ENCODE measurements at regions not wholly inside any gene's neighbourhood (a gene's known extent, or its start where the extent isn't known, plus 50 kb on each side); places are given as distances from the start of the nearest gene placed in this dataset.

DNA sequence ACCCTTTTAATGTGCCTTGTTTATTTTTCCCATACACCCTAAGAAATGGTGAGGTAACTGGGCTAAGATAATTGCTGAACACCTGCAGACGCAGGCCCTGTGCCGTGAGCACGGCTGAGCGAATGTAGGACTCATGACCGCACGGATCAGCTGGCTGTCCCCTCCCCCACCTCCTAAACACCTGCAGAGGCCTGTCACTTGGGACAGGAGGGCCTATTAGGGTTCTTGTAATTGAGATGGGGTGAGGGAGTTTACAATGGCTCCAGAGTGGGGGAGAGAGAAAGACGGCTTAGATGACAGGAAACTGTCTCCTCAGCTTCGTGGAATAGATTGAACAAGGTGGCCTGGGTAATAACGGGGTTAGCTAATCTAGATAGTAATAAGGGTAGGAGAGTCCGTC is 291.7 kb upstream of the HABP2 start:
- no peak overlapping the region for H3K4me3 Mint-ChIP-seq
- H3K27ac Mint-ChIP-seq: no peak overlapping the region
- no peaks in the 10 kb centered on the region for H3K79me2 ChIP-seq (replicated peaks; ENCODE audit: insufficient read depth)
- DNase-seq (ENCODE audit: low spot score) (no peak), ATAC-seq (no peak)
- no peak overlapping the region for H3K27ac ChIP-seq (ENCODE audit: low read depth)
- TF ChIP-seq EZH2 (IDR thresholded peaks at IDR 0.05; ENCODE audit: low read depth, unreplicated experiment) (no peak), CREB1 (CRISPR knock-in tag; IDR thresholded peaks at IDR 0.05; ENCODE audit: low read depth) (no peak), ETS1 (IDR thresholded peaks at IDR 0.05) (no peak), ZNF114 (CRISPR knock-in tag; IDR thresholded peaks at IDR 0.05) (no peak), EZH2phosphoT487 (IDR thresholded peaks at IDR 0.05; ENCODE audit: unreplicated experiment) (no peak), NANOG (IDR thresholded peaks at IDR 0.05; ENCODE audit: borderline replicate concordance) (no peak), POLR2AphosphoS5 (IDR thresholded peaks at IDR 0.05; ENCODE audit: low read depth) (no peak), ZNF331 (CRISPR knock-in tag; IDR thresholded peaks at IDR 0.05; ENCODE audit: low read depth) (no peak), CTCF (conservative IDR thresholded peaks at IDR 0.05; ENCODE audit: low read depth in 2 of 2) (no peak), JUNB (IDR thresholded peaks at IDR 0.05; ENCODE audit: unreplicated experiment) (no peak)
- TF ChIP-seq, protein P1, sequence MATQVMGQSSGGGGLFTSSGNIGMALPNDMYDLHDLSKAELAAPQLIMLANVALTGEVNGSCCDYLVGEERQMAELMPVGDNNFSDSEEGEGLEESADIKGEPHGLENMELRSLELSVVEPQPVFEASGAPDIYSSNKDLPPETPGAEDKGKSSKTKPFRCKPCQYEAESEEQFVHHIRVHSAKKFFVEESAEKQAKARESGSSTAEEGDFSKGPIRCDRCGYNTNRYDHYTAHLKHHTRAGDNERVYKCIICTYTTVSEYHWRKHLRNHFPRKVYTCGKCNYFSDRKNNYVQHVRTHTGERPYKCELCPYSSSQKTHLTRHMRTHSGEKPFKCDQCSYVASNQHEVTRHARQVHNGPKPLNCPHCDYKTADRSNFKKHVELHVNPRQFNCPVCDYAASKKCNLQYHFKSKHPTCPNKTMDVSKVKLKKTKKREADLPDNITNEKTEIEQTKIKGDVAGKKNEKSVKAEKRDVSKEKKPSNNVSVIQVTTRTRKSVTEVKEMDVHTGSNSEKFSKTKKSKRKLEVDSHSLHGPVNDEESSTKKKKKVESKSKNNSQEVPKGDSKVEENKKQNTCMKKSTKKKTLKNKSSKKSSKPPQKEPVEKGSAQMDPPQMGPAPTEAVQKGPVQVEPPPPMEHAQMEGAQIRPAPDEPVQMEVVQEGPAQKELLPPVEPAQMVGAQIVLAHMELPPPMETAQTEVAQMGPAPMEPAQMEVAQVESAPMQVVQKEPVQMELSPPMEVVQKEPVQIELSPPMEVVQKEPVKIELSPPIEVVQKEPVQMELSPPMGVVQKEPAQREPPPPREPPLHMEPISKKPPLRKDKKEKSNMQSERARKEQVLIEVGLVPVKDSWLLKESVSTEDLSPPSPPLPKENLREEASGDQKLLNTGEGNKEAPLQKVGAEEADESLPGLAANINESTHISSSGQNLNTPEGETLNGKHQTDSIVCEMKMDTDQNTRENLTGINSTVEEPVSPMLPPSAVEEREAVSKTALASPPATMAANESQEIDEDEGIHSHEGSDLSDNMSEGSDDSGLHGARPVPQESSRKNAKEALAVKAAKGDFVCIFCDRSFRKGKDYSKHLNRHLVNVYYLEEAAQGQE (IDR thresholded peaks at IDR 0.05; ENCODE audit: unreplicated experiment): no peak
- no peak overlapping the region for H3K4me3 ChIP-seq
- no peaks in the 10 kb centered on the region; the same call in 1 of the 2 replicates for H3K4me1 ChIP-seq (ENCODE audit: insufficient read depth)
- H3K36me3 ChIP-seq (ENCODE audit: insufficient read depth): no peaks in the 10 kb centered on the region
- H3F3A ChIP-seq (replicated peaks; ENCODE audit: low read depth): no peaks in the 10 kb centered on the region
- H2AFZ ChIP-seq: no peak overlapping the region
- H3K27me3 ChIP-seq (ENCODE audit: insufficient read depth): no peaks in the 10 kb centered on the region
- no peak overlapping the region for H3K4me2 ChIP-seq
- no peaks in the 10 kb centered on the region for H3K9me3 Mint-ChIP-seq
- no peaks in the 10 kb centered on the region for H4K20me1 ChIP-seq (replicated peaks; ENCODE audit: insufficient read depth)
- H3K36me3 Mint-ChIP-seq (ENCODE audit: low read depth): no peaks in the 10 kb centered on the region
- no peaks in the 10 kb centered on the region for H3K9me2 ChIP-seq (ENCODE audit: insufficient read depth)
- peaks cover 19% of the 10 kb centered on the region for H3K4me1 Mint-ChIP-seq
- peaks cover 6% of the 10 kb centered on the region for H3K27me3 Mint-ChIP-seq (ENCODE audit: insufficient read depth, low read depth, poor library complexity)
